ENCODE measurements at regions not wholly inside any gene's neighbourhood (a gene's known extent, or its start where the extent isn't known, plus 50 kb on each side); places are given as distances from the start of the nearest gene placed in this dataset.

DNA sequence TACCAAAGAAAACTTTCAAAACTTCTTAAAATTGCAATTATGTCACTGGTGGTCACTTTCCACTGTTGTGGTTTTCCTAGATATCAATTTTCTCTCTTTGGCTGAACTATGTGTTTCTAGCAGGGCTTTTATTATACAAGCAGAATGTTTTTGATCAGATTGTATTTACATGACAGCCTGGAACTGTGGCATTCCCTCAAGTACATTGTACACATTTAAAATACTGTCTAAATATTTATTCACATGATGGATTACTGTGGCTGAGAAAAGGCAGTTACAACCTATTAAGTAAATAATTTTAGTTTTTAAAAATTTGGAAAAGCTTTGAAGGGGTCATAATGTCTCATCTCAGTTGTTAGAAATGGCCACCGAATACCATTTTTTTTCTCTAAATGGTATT is 231.9 kb upstream of the PPP1R3A start:
- TF ChIP-seq, protein P1, sequence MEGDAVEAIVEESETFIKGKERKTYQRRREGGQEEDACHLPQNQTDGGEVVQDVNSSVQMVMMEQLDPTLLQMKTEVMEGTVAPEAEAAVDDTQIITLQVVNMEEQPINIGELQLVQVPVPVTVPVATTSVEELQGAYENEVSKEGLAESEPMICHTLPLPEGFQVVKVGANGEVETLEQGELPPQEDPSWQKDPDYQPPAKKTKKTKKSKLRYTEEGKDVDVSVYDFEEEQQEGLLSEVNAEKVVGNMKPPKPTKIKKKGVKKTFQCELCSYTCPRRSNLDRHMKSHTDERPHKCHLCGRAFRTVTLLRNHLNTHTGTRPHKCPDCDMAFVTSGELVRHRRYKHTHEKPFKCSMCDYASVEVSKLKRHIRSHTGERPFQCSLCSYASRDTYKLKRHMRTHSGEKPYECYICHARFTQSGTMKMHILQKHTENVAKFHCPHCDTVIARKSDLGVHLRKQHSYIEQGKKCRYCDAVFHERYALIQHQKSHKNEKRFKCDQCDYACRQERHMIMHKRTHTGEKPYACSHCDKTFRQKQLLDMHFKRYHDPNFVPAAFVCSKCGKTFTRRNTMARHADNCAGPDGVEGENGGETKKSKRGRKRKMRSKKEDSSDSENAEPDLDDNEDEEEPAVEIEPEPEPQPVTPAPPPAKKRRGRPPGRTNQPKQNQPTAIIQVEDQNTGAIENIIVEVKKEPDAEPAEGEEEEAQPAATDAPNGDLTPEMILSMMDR (IDR thresholded peaks at IDR 0.05; ENCODE audit: low read length): no peak
- TF ChIP-seq EZH2 (IDR thresholded peaks at IDR 0.05; ENCODE audit: borderline replicate concordance, low read length): no peak
